IMR-90 (cell line): ENCODE measurements at regions not wholly inside any gene's neighbourhood (a gene's known extent, or its start where the extent isn't known, plus 50 kb on each side); places are given as distances from the start of the nearest gene placed in this dataset.

Source experiments
- CHD1 ChIP-seq: IDR thresholded peaks from 2 replicates; pipeline ENCODE4 v1.6.1; 2012; ENCODE audit warnings: low read depth, low read length, improper control_type of control experiment
- CTCF ChIP-seq: conservative IDR thresholded peaks from 2 replicates; pipeline ENCODE4 v1.5.1; 2012; ENCODE audit warnings: mild to moderate bottlenecking, low read depth, low read length, improper control_type of control experiment
- SMC3 ChIP-seq: fragments of 150-350 bp; IDR thresholded peaks from 2 replicates; pipeline ENCODE4 v1.6.1; 2016; ENCODE audit warnings: low read depth, mild to moderate bottlenecking, antibody characterized with exemption, low read length, moderate library complexity

DNA sequence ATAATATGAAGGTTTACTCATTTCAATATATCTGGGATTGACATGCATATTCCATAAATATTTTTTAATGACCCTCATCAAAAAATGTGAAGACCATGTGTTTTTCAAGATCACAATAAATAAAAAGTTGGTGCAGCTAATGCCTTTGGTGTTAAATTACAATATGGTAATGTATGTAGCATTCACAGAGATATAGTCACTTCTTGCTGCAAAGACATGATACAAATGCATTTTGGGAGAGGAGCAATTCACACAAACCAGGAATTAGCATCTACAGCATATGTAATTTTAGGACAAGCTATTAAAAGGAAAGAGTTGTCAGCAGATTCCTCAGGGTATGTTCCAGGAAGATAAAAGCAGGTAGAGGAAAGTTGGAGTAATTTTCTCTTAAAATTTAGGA is 734.5 kb upstream of the HTR2C start:
- TF ChIP-seq CHD1 (no peak), SMC3 (no peak), CTCF (no peak)
